NAMALWA (cell line): ENCODE measurements at regions not wholly inside any gene's neighbourhood (a gene's known extent, or its start where the extent isn't known, plus 50 kb on each side); places are given as distances from the start of the nearest gene placed in this dataset.

ENCODE experiments used
- DNase-seq: peaks from one replicate; pipeline ENCODE4 v3.0.0-alpha.2; 2015; ENCODE audit warnings: low spot score

GRCh38 chr1:239792157-239792556 is 299.5 kb upstream of the FMN2 start:
- no peak for DNase-seq

GRCh38 chr1:239795304-239795703 is 296.4 kb upstream of the FMN2 start:
- DNase-seq: no peak

GRCh38 chr1:239799617-239800016 is 292.1 kb upstream of the FMN2 start:
- no peak for DNase-seq

- no peak for DNase-seq
Measured at GRCh38 chr1:239800861-239801260, 290.8 kb upstream of the FMN2 start.

GRCh38 chr1:239802275-239802674 is 289.4 kb upstream of the FMN2 start:
- DNase-seq: no peak

GRCh38 chr1:239803781-239804180 is 287.9 kb upstream of the FMN2 start:
- DNase-seq: no peak

- no peak for DNase-seq
Measured at GRCh38 chr1:239804266-239804665, 287.4 kb upstream of the FMN2 start.

- no peak for DNase-seq
Measured at GRCh38 chr1:239805042-239805441, 286.6 kb upstream of the FMN2 start.

- no peak for DNase-seq
Measured at GRCh38 chr1:239805851-239806772, 285.6 kb upstream of the FMN2 start.

- no peak for DNase-seq
Measured at GRCh38 chr1:239806897-239807296, 284.8 kb upstream of the FMN2 start.

GRCh38 chr1:239807361-239807760 is 284.3 kb upstream of the FMN2 start:
- DNase-seq: no peak

- DNase-seq: no peak
Measured at GRCh38 chr1:239810061-239810481, 281.6 kb upstream of the FMN2 start.

GRCh38 chr1:239811211-239811885 is 280.3 kb upstream of the FMN2 start:
- DNase-seq: no peak

GRCh38 chr1:239812580-239812979 is 279.1 kb upstream of the FMN2 start:
- DNase-seq: no peak

- DNase-seq: no peak
Measured at GRCh38 chr1:239814306-239814881, 277.3 kb upstream of the FMN2 start.

- DNase-seq: no peak
Measured at GRCh38 chr1:239815074-239815473, 276.6 kb upstream of the FMN2 start.

GRCh38 chr1:239816081-239816782 is 275.5 kb upstream of the FMN2 start:
- DNase-seq: no peak

- DNase-seq: no peak
Measured at GRCh38 chr1:239817276-239817675, 274.4 kb upstream of the FMN2 start.

- DNase-seq: no peak
Measured at GRCh38 chr1:239817801-239818200, 273.9 kb upstream of the FMN2 start.

- DNase-seq: no peak
Measured at GRCh38 chr1:239819096-239819495, 272.6 kb upstream of the FMN2 start.

- no peak for DNase-seq
Measured at GRCh38 chr1:239819756-239820250, 271.9 kb upstream of the FMN2 start.

GRCh38 chr1:239823852-239824251 is 267.8 kb upstream of the FMN2 start:
- no peak for DNase-seq
